WTC11 (cell line): ENCODE measurements at regions not wholly inside any gene's neighbourhood (a gene's known extent, or its start where the extent isn't known, plus 50 kb on each side); places are given as distances from the start of the nearest gene placed in this dataset.

Experiments used
- ATF3 ChIP-seq: sonication (generic); formaldehyde crosslinking; conservative IDR thresholded peaks from 2 replicates; pipeline ENCODE4 v1.8.1; 2022; ENCODE audit warnings: mild to moderate bottlenecking, missing genetic modification reagents
- JUN ChIP-seq: sonication (generic); formaldehyde crosslinking; IDR thresholded peaks from 2 replicates; pipeline ENCODE4 v1.8.0; 2023; ENCODE audit warnings: mild to moderate bottlenecking, missing genetic modification reagents
- MAX ChIP-seq: sonication (generic); formaldehyde crosslinking; IDR thresholded peaks from 2 replicates; pipeline ENCODE4 v1.8.0; 2022; ENCODE audit warnings: mild to moderate bottlenecking, missing genetic modification reagents
- NFATC4 ChIP-seq: fragments of 250-450 bp; sonication (Bioruptor Pico); IDR thresholded peaks from 2 replicates; pipeline ENCODE4 v1.9.0; 2021; ENCODE audit warnings: mild to moderate bottlenecking
- PREB ChIP-seq: sonication (generic); formaldehyde crosslinking; IDR thresholded peaks from 2 replicates; pipeline ENCODE4 v1.8.1; 2022; ENCODE audit warnings: mild to moderate bottlenecking, missing genetic modification reagents, moderate library complexity, borderline replicate concordance
- ZNF232 ChIP-seq: sonication (generic); formaldehyde crosslinking; IDR thresholded peaks from 2 replicates; pipeline ENCODE4 v1.8.0; 2022; ENCODE audit warnings: mild to moderate bottlenecking, missing genetic modification reagents

GRCh38 chr2:60383401-60384143, 169.9 kb downstream of the BCL11A start:
- TF ChIP-seq JUN (CRISPR knock-in tag) (no peak), ZNF232 (CRISPR knock-in tag) (no peak), MAX (CRISPR knock-in tag) (no peak), PREB (CRISPR knock-in tag) (no peak), ATF3 (CRISPR knock-in tag) (no peak), NFATC4 (CRISPR knock-in tag) (no peak)
